Neuronal stem cell (in vitro differentiated cells): ENCODE measurements at regions not wholly inside any gene's neighbourhood (a gene's known extent, or its start where the extent isn't known, plus 50 kb on each side); places are given as distances from the start of the nearest gene placed in this dataset.

Experiments used
- DNase-seq: peaks from one replicate; pipeline ENCODE4 v3.0.0-alpha.2; 2013; ENCODE audit warnings: low spot score
- H2AFZ ChIP-seq: one replicate; pipeline ENCODE4 v1.6.1; 2013; ENCODE audit warnings: mild to moderate bottlenecking, low read length, inconsistent platforms
- H2AK5ac ChIP-seq: 2 replicates; pipeline ENCODE4 v1.6.1; 2013; ENCODE audit warnings: low read depth, mild to moderate bottlenecking, inconsistent platforms, low read length, moderate library complexity, mixed read lengths
- H2BK120ac ChIP-seq: 2 replicates; pipeline ENCODE4 v1.6.1; 2013; ENCODE audit warnings: low read depth, mild to moderate bottlenecking, inconsistent platforms, low read length, moderate library complexity, mixed read lengths
- H2BK12ac ChIP-seq: one replicate; pipeline ENCODE4 v1.6.1; 2013; ENCODE audit warnings: low read length, inconsistent platforms
- H2BK15ac ChIP-seq: 2 replicates; pipeline ENCODE4 v1.6.1; 2013; ENCODE audit warnings: mild to moderate bottlenecking, low read length, inconsistent platforms, mixed read lengths
- H2BK5ac ChIP-seq: one replicate; pipeline ENCODE4 v1.6.1; 2013; ENCODE audit warnings: inconsistent platforms, mild to moderate bottlenecking, low read length, moderate library complexity
- H3K14ac ChIP-seq: one replicate; pipeline ENCODE4 v1.6.1; 2013; ENCODE audit warnings: low read length, inconsistent platforms
- H3K18ac ChIP-seq: 2 replicates; pipeline ENCODE4 v1.6.1; 2013; ENCODE audit warnings: low read length, inconsistent platforms
- H3K23ac ChIP-seq: 2 replicates; pipeline ENCODE4 v1.6.1; 2013; ENCODE audit warnings: low read depth, mild to moderate bottlenecking, mixed read lengths, low read length, inconsistent platforms; ENCODE audit not compliant: poor library complexity
- H3K27ac ChIP-seq: replicated peaks from 3 replicates; pipeline ENCODE4 v1.5.1; 2013; ENCODE audit warnings: low read length, inconsistent platforms
- H3K27me3 ChIP-seq, 3 experiments: 2 replicates each; pipeline ENCODE4 v1.6.1; 2013; ENCODE audit warnings: low read length in 3 of 3, mild to moderate bottlenecking in 2 of 3, inconsistent platforms in 1 of 3, low read depth in 1 of 3, mixed read lengths in 1 of 3, moderate library complexity in 1 of 3; ENCODE audit not compliant: control insufficient read depth in 3 of 3, insufficient read depth in 3 of 3
- H3K36me3 ChIP-seq, 2 donors: replicated peaks in 1 of 2; 2 replicates each; pipeline ENCODE4 v1.6.1; 2013; ENCODE audit warnings: low read length in 2 of 2; ENCODE audit not compliant: control insufficient read depth in 2 of 2, insufficient read depth in 2 of 2
- H3K4ac ChIP-seq: 2 replicates; pipeline ENCODE4 v1.6.1; 2013; ENCODE audit warnings: inconsistent platforms, mild to moderate bottlenecking, low read length, moderate library complexity
- H3K4me1 ChIP-seq, 2 donors: 1 replicate in 1 of 2; 2 replicates in 1 of 2; pipeline ENCODE4 v1.6.1; 2013; ENCODE audit warnings: low read length in 2 of 2, low read depth in 1 of 2; ENCODE audit not compliant: control insufficient read depth in 2 of 2, insufficient read depth in 1 of 2
- H3K4me2 ChIP-seq: one replicate; pipeline ENCODE4 v1.6.1; 2013; ENCODE audit warnings: mild to moderate bottlenecking, low read length, inconsistent platforms; ENCODE audit not compliant: insufficient read depth, poor library complexity, severe bottlenecking
- H3K4me3 ChIP-seq, 2 donors: 2 replicates each; pipeline ENCODE4 v1.5.1; 2013; ENCODE audit warnings: low read length in 2 of 2, mild to moderate bottlenecking in 2 of 2, inconsistent platforms in 1 of 2, moderate library complexity in 1 of 2
- H3K79me1 ChIP-seq: one replicate; pipeline ENCODE4 v1.6.1; 2013; ENCODE audit warnings: low read depth, mild to moderate bottlenecking, inconsistent platforms, low read length, moderate library complexity
- H3K9ac ChIP-seq: one replicate; pipeline ENCODE4 v1.6.1; 2013; ENCODE audit warnings: mild to moderate bottlenecking, low read depth, low read length, inconsistent platforms; ENCODE audit not compliant: poor library complexity
- H3K9me3 ChIP-seq, 2 donors: replicated peaks in 1 of 2; 2 replicates each; pipeline versions ENCODE3 to v1.6.1; 2013; ENCODE audit warnings: low read length in 2 of 2, mild to moderate bottlenecking in 2 of 2, inconsistent platforms in 1 of 2, low read depth in 1 of 2, mixed read lengths in 1 of 2, moderate library complexity in 1 of 2; ENCODE audit not compliant: control insufficient read depth in 2 of 2, insufficient read depth in 1 of 2
- H4K8ac ChIP-seq: one replicate; pipeline ENCODE4 v1.6.1; 2013; ENCODE audit warnings: low read depth, mild to moderate bottlenecking, inconsistent platforms, low read length, moderate library complexity
- H4K91ac ChIP-seq: one replicate; pipeline ENCODE4 v1.6.1; 2013; ENCODE audit warnings: low read length, low read depth, mild to moderate bottlenecking, inconsistent platforms; ENCODE audit not compliant: poor library complexity
- WGBS, 2 donors: extraction: QIAGEN DNeasy Blood & Tissue Kit; methylation state at CpG; one replicate each; pipeline ENCODE4 v1.1.7; 2013; ENCODE audit warnings: missing lambda C conversion rate in 2 of 2, mixed read lengths in 1 of 2; ENCODE audit not compliant: insufficient read length in 2 of 2, insufficient replicate concordance in 1 of 2; ENCODE audit errors: extremely low coverage in 2 of 2; 5-methylcytosine and 5-hydroxymethylcytosine counted together

DNA sequence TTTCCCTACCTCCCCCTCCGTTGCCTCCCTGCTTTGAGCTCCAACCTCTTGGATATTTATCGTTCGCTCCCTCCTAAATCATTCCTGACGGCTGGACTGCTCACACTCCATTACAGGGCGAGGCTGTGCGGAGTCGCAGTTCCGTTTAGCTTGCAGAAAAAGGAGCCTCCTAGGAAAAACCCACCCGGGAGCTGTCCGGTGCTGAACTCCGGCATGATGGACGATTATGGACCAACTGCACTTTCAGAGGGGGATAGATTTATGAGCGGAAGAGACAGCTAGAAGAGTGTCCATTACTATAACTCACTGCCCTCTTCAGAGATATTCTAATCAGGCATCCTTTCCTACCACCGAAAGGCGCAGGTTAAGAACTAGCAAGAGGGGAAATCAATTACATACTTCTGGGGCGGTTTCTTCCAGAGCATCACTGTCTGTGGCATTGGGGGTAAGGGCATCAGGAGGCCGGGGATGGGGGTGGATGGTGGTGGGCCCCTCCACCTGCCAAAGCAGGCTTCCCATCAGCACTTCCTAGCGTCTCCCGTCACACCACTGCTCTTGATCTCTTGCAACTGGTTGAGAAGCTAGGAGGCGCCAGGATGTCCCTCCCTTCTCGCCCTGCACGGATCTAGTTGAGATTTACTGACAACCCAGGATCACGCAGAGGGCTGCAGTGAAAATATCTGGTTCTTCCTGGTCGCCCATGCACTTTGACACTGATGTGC, 251.2 kb downstream of the ENGASE start:
- no peak overlapping the region for H2BK15ac ChIP-seq
- no CpG with 5 or more reads among the region's 24 CpGs for WGBS, 2 donors
- no peak overlapping the region for H2BK12ac ChIP-seq
- no peak overlapping the region for H3K4me3 ChIP-seq
- no peak overlapping the region for H3K27ac ChIP-seq
- H3K4me2 ChIP-seq = no peak overlapping the region
- no peaks in the 10 kb centered on the region for H3K9me3 ChIP-seq
- no peak overlapping the region for H2AK5ac ChIP-seq
- no peak overlapping the region for H3K18ac ChIP-seq
- H3K79me1 ChIP-seq = no peaks in the 10 kb centered on the region
- no peaks in the 10 kb centered on the region for H3K4me1 ChIP-seq
- no peak overlapping the region for H4K91ac ChIP-seq
- H2BK5ac ChIP-seq = no peak overlapping the region
- no peaks in the 10 kb centered on the region for H3K36me3 ChIP-seq
- no peak overlapping the region for H2BK120ac ChIP-seq
- DNase-seq = peak; percentile 64
- H2AFZ ChIP-seq = no peak overlapping the region
- peaks cover 0 to 18% (median 0%) of the 10 kb centered on the region in 3 experiments for H3K27me3 ChIP-seq
- no peak overlapping the region for H3K4ac ChIP-seq
- H4K8ac ChIP-seq = no peak overlapping the region
- H3K9ac ChIP-seq = no peak overlapping the region
- H3K23ac ChIP-seq = no peak overlapping the region
- H3K14ac ChIP-seq = no peak overlapping the region

DNA sequence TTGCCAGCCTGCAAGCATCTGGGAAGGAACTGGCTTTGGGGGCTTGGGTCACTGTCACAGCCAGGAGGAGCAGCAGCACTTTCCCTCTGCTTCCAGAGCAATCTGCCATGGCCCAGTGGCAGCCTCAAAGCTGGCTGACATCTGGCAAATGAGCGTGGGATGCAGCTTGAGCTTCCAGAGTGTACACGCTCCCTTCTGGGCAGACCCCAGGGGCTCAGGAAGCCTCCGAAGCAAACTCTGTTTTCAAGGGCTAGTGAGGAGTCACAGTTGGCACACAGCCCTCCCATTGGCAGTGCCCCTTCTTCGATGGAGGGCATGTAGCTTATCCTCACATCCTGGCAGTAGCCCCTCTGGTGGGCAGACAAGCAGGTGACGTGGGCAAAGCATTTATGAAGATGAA, 249.6 kb downstream of the ENGASE start:
- H4K91ac ChIP-seq = no peak overlapping the region
- H3K27ac ChIP-seq = no peak overlapping the region
- no peak for DNase-seq
- no peak overlapping the region for H3K18ac ChIP-seq
- no peaks in the 10 kb centered on the region for H3K9me3 ChIP-seq
- no peaks in the 10 kb centered on the region for H3K36me3 ChIP-seq
- H3K4me1 ChIP-seq = no peaks in the 10 kb centered on the region
- no peak overlapping the region for H2BK120ac ChIP-seq
- peak overlapping the region; percentile 31 for H3K14ac ChIP-seq
- no peak overlapping the region for H2BK12ac ChIP-seq
- no peak overlapping the region for H2AK5ac ChIP-seq
- H4K8ac ChIP-seq = no peak overlapping the region
- H3K4ac ChIP-seq = no peak overlapping the region
- H2BK15ac ChIP-seq = no peak overlapping the region
- no CpG with 5 or more reads among the region's 5 CpGs for WGBS, 2 donors
- no peak overlapping the region for H3K4me3 ChIP-seq
- no peak overlapping the region for H2AFZ ChIP-seq
- no peak overlapping the region for H3K4me2 ChIP-seq
- H3K23ac ChIP-seq = peak overlapping the region; percentile 11
- H3K79me1 ChIP-seq = peaks cover 1% of the 10 kb centered on the region
- H2BK5ac ChIP-seq = no peak overlapping the region
- peaks cover 0 to 24% (median 0%) of the 10 kb centered on the region in 3 experiments for H3K27me3 ChIP-seq
- no peak overlapping the region for H3K9ac ChIP-seq

- Histone ChIP-seq H3K9me3 (no peaks in the 10 kb centered on the region), H2BK12ac (no peak overlapping the region), H3K4me3 (no peak overlapping the region), H4K91ac (no peak overlapping the region), H3K36me3 (no peaks in the 10 kb centered on the region), H2BK15ac (peak overlapping the region; percentile 33), H3K27ac (no peak overlapping the region), H3K14ac (peak overlapping the region; percentile 31), H3K4me2 (no peak overlapping the region), H3K4me1 (no peaks in the 10 kb centered on the region), H2AFZ (no peak overlapping the region), H3K18ac (peak overlapping the region; percentile 57), H2AK5ac (peak overlapping the region; percentile 28), H3K27me3 (peaks cover 0 to 24% (median 0%) of the 10 kb centered on the region in 3 experiments), H3K9ac (peak overlapping the region; percentile 44), H2BK120ac (no peak overlapping the region), H3K23ac (peak overlapping the region; percentile 11), H4K8ac (no peak overlapping the region), H3K79me1 (peaks cover 1% of the 10 kb centered on the region), H2BK5ac (no peak overlapping the region), H3K4ac (no peak overlapping the region)
- no peak for DNase-seq
- no CpG with 5 or more reads among the region's 10 CpGs for WGBS, 2 donors
Measured at GRCh38 chr17:79323566-79323965, 248.9 kb downstream of the ENGASE start.

DNA sequence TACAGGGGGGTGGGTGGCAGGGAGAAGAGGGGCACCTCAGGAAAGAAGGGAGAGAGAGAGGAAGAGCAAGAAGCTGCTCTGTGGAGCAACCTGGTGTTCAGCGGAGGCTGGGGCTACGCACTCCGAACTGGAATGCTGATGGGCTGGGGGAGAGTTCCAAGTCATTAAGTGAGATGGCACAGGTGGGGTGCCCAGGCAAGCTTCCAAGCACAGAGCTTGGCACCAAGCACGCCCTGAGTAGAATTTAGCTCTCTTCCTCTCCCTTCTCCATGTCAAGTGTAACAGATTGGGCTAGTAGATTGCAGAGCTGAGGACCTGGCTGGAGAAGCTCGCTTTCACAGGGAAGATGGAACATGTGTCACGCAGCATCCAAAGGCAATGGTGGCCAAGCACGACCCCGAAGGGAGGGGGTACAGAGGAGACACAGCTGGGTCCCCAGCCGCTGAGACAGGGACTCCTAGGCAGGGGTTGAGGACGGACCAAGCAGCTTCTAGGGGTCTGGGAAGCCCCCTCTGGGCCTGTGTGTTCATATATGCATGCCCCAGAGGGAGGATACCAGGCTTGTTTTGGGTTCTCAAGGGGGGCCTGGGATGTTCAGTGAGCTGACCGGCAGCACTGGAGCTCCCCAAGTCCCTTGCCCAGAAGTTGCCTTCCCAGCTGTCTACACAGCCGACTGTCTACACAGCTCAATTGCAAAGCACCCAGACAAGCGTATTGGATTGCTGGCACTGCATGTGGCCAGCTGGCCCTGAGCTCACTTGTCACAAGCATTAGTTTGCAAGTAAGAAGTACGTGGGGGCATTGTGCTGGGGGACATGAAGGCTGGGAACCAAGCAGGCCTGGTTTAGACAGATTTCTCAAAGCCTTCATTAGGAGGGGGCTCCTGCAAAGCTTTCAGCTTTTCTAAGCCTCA, 247.8 kb downstream of the ENGASE start:
- peak overlapping the region; percentile 71 for H3K23ac ChIP-seq
- H3K79me1 ChIP-seq = peaks cover 1% of the 10 kb centered on the region
- no peak overlapping the region for H3K14ac ChIP-seq
- H3K4me1 ChIP-seq = no peaks in the 10 kb centered on the region
- H3K27me3 ChIP-seq = peaks cover 0 to 29% (median 0%) of the 10 kb centered on the region in 3 experiments
- no peak overlapping the region for H3K4me2 ChIP-seq
- no peak overlapping the region for H2AK5ac ChIP-seq
- H3K36me3 ChIP-seq = no peaks in the 10 kb centered on the region
- peak overlapping the region; percentile 59 for H3K18ac ChIP-seq
- H3K4ac ChIP-seq = no peak overlapping the region
- H4K8ac ChIP-seq = no peak overlapping the region
- no peak overlapping the region for H2AFZ ChIP-seq
- no CpG with 5 or more reads among the region's 14 CpGs for WGBS, 2 donors
- H4K91ac ChIP-seq = no peak overlapping the region
- H2BK15ac ChIP-seq = no peak overlapping the region
- H2BK12ac ChIP-seq = no peak overlapping the region
- no peak overlapping the region for H2BK120ac ChIP-seq
- no peak overlapping the region for H3K9ac ChIP-seq
- DNase-seq = no peak
- H3K9me3 ChIP-seq = no peaks in the 10 kb centered on the region
- no peak overlapping the region for H3K4me3 ChIP-seq
- no peak overlapping the region for H2BK5ac ChIP-seq
- H3K27ac ChIP-seq = no peak overlapping the region
